ENCODE measurements at regions not wholly inside any gene's neighbourhood (a gene's known extent, or its start where the extent isn't known, plus 50 kb on each side); places are given as distances from the start of the nearest gene placed in this dataset.

GRCh38 chr2:146934921-146935320 lies 909.9 kb upstream of the ACVR2A start:
- TF ChIP-seq EZH2 (IDR thresholded peaks at IDR 0.05; ENCODE audit: low read depth) (no peak), CTCF (conservative IDR thresholded peaks at IDR 0.05) (no peak)
